Mesothelial cell of epicardium (in vitro differentiated cells): ENCODE measurements at regions not wholly inside any gene's neighbourhood (a gene's known extent, or its start where the extent isn't known, plus 50 kb on each side); places are given as distances from the start of the nearest gene placed in this dataset.

Experiments used
- DNase-seq, 2 experiments: peaks; one replicate each; pipeline ENCODE4 v3.0.0; 2021; ENCODE audit warnings: low spot score in 2 of 2; ENCODE audit not compliant: unreplicated experiment in 2 of 2
- H3K27ac Mint-ChIP-seq: 2 replicates; pipeline ENCODE4 v1.8.0; 2021; ENCODE audit warnings: mixed read lengths
- H3K27me3 Mint-ChIP-seq: 2 replicates; pipeline ENCODE4 v1.8.0; 2021; ENCODE audit warnings: low read depth, mixed read lengths
- H3K36me3 Mint-ChIP-seq: 2 replicates; pipeline ENCODE4 v1.8.0; 2021; ENCODE audit warnings: mixed read lengths
- H3K4me1 Mint-ChIP-seq: 2 replicates; pipeline ENCODE4 v1.8.0; 2021; ENCODE audit warnings: mixed read lengths
- H3K4me3 Mint-ChIP-seq: 2 replicates; pipeline ENCODE4 v1.8.0; 2021; ENCODE audit warnings: mild to moderate bottlenecking, moderate library complexity, mixed read lengths
- H3K9me3 Mint-ChIP-seq: 2 replicates; pipeline ENCODE4 v1.8.0; 2021; ENCODE audit warnings: mixed read lengths
- TF ChIP-seq, protein P1 (sequence below): fragments of 200-600 bp; sonication (generic); IDR thresholded peaks from one replicate; pipeline ENCODE4 v1.5.0; 2021; ENCODE audit warnings: antibody characterized with exemption; ENCODE audit not compliant: unreplicated experiment

- peaks cover 3% of the 10 kb centered on the region for H3K9me3 Mint-ChIP-seq
- H3K4me3 Mint-ChIP-seq = no peak overlapping the region
- H3K27ac Mint-ChIP-seq = no peak overlapping the region
- H3K4me1 Mint-ChIP-seq = peaks cover 11% of the 10 kb centered on the region
- no peaks in the 10 kb centered on the region for H3K36me3 Mint-ChIP-seq
- TF ChIP-seq, protein P1, sequence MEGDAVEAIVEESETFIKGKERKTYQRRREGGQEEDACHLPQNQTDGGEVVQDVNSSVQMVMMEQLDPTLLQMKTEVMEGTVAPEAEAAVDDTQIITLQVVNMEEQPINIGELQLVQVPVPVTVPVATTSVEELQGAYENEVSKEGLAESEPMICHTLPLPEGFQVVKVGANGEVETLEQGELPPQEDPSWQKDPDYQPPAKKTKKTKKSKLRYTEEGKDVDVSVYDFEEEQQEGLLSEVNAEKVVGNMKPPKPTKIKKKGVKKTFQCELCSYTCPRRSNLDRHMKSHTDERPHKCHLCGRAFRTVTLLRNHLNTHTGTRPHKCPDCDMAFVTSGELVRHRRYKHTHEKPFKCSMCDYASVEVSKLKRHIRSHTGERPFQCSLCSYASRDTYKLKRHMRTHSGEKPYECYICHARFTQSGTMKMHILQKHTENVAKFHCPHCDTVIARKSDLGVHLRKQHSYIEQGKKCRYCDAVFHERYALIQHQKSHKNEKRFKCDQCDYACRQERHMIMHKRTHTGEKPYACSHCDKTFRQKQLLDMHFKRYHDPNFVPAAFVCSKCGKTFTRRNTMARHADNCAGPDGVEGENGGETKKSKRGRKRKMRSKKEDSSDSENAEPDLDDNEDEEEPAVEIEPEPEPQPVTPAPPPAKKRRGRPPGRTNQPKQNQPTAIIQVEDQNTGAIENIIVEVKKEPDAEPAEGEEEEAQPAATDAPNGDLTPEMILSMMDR = no peak
- no peak for DNase-seq
- H3K27me3 Mint-ChIP-seq = no peaks in the 10 kb centered on the region
Observed at GRCh38 chr5:68680366-68680765, 413.4 kb upstream of the SLC30A5 start.

GRCh38 chr5:68681929-68682328, 411.9 kb upstream of the SLC30A5 start:
- Mint-ChIP-seq H3K9me3 (peaks cover 3% of the 10 kb centered on the region), H3K4me1 (peaks cover 11% of the 10 kb centered on the region), H3K27me3 (no peaks in the 10 kb centered on the region), H3K4me3 (no peak overlapping the region), H3K36me3 (no peaks in the 10 kb centered on the region), H3K27ac (no peak overlapping the region)
- no peak for DNase-seq
- TF ChIP-seq, protein P1 = no peak

DNA sequence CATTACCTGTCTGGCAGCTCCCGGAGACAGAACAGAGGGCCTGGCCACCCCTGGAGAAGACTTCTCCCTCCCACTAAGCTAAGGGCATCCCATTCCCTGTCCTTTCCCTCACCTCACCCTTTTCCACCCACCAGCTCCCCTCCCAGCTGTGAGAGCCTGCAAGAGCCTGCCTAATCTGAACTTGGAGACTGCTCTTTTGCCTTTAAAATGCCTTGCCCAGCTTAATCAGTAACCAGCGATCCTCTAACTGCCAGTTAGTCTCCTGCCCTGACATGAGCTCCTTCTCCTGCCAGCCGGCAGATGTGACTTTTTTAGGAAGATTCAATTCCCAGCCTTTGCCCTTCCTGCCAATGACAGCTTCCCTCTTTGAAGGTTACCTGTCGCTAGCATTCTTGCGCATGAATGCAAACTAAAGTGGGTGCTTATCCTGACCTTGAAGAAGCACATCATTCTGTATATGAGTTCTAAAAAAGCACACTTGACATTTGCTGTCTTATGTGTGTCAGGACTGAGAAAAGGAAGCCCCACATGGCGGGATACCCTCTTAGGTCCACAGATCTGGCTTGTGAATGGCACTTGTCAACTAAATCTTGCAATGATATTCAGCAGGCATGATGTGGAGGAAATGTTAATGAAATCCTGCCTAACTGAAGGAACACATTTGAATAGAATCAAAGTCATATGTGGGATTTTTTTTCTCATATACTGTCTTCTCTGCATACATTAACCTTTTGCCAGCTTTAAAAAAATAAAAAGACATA, 411.2 kb upstream of the SLC30A5 start:
- Mint-ChIP-seq H3K9me3 (peaks cover 3% of the 10 kb centered on the region), H3K27me3 (no peaks in the 10 kb centered on the region), H3K36me3 (no peaks in the 10 kb centered on the region), H3K4me1 (peaks cover 11% of the 10 kb centered on the region), H3K4me3 (no peak overlapping the region), H3K27ac (no peak overlapping the region)
- DNase-seq = no peak
- TF ChIP-seq, protein P1 = no peak

GRCh38 chr5:68683632-68684036, 410.2 kb upstream of the SLC30A5 start:
- Mint-ChIP-seq H3K27ac (no peak overlapping the region), H3K4me3 (no peak overlapping the region), H3K4me1 (peaks cover 11% of the 10 kb centered on the region), H3K9me3 (peaks cover 3% of the 10 kb centered on the region), H3K27me3 (no peaks in the 10 kb centered on the region), H3K36me3 (no peaks in the 10 kb centered on the region)
- TF ChIP-seq, protein P1 = no peak
- DNase-seq = no peak

DNA sequence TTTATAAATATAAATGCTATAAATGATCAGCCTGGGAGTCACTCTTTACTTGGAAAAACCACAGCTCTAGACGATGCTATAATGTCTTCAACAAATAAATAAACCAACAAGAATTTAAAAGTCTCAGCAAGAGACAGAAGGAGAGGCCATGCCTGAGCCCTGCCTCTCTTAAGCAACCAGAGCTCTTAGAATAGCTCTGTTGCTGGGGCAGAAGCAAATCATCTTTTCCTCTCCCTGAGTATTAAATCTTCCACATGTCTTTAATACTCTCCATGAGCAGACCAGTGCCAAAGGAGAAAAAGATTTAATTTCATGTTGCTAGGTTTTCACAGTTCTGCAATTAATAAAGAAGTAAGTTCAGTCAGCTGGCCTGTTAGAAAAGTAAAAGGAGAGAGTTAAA, 408.0 kb upstream of the SLC30A5 start:
- TF ChIP-seq, protein P1 = no peak
- H3K4me1 Mint-ChIP-seq = peaks cover 7% of the 10 kb centered on the region
- DNase-seq = no peak
- no peaks in the 10 kb centered on the region for H3K36me3 Mint-ChIP-seq
- H3K4me3 Mint-ChIP-seq = no peak overlapping the region
- H3K27ac Mint-ChIP-seq = no peak overlapping the region
- peaks cover 9% of the 10 kb centered on the region for H3K9me3 Mint-ChIP-seq
- no peaks in the 10 kb centered on the region for H3K27me3 Mint-ChIP-seq
